HFF-Myc (cell line): ENCODE measurements at regions not wholly inside any gene's neighbourhood (a gene's known extent, or its start where the extent isn't known, plus 50 kb on each side); places are given as distances from the start of the nearest gene placed in this dataset.
"Not testable (repeated sequence)": the region's sequence is repeated elsewhere in the genome, so short reads cannot be mapped to it uniquely, and the experiment has no call there.

Experiments used
- DNase-seq: peaks from one replicate; pipeline ENCODE4 v3.0.0-alpha.2; 2011; ENCODE audit warnings: low read depth; ENCODE audit errors: extremely low read depth
- H3K4me3 ChIP-seq: replicated peaks from 2 replicates; pipeline ENCODE4 v1.5.1; 2011; ENCODE audit warnings: low read depth, mild to moderate bottlenecking, control low read depth, low read length
- CTCF ChIP-seq: IDR thresholded peaks from 2 replicates; pipeline ENCODE4 v1.5.1; 2012; ENCODE audit warnings: mild to moderate bottlenecking, low read depth, low read length, control low read depth; ENCODE audit errors: missing control alignments

GRCh38 chr1:88609051-88609450 is 75.0 kb upstream of the PKN2 start:
- TF ChIP-seq CTCF = no peak
- no peak overlapping the region for H3K4me3 ChIP-seq
- DNase-seq = no peak

GRCh38 chr1:88610687-88611086 is 73.4 kb upstream of the PKN2 start:
- H3K4me3 ChIP-seq = no peak overlapping the region
- TF ChIP-seq CTCF = no peak
- no peak for DNase-seq

- no peak overlapping the region for H3K4me3 ChIP-seq
- TF ChIP-seq CTCF = no peak
- DNase-seq = no peak
These were observed 71.8 kb upstream of the PKN2 start for GRCh38 chr1:88612292-88612691.

GRCh38 chr1:88612773-88613172 is 71.3 kb upstream of the PKN2 start:
- no peak overlapping the region for H3K4me3 ChIP-seq
- peak; percentile 0 for DNase-seq
- no peak for TF ChIP-seq CTCF

- no peak for DNase-seq
- no peak overlapping the region for H3K4me3 ChIP-seq
These were observed 65.7 kb upstream of the PKN2 start for GRCh38 chr1:88618331-88618730.

GRCh38 chr1:88623101-88623500 is 61.0 kb upstream of the PKN2 start:
- not testable (repeated sequence) for H3K4me3 ChIP-seq, DNase-seq

More at GRCh38 chr1:88618331-88618730, 65.7 kb upstream of the PKN2 start:
- TF ChIP-seq CTCF = no peak
